ENCODE measurements at regions not wholly inside any gene's neighbourhood (a gene's known extent, or its start where the extent isn't known, plus 50 kb on each side); places are given as distances from the start of the nearest gene placed in this dataset.

- TF ChIP-seq CTCF (IDR thresholded peaks at IDR 0.05), result no peak
- no peak overlapping the region for H3K4me3 ChIP-seq
- no peaks in the 10 kb centered on the region for H3K4me1 ChIP-seq (ENCODE audit: low read depth)
- H3K9me3 ChIP-seq, result no peaks in the 10 kb centered on the region
- H3K36me3 ChIP-seq (ENCODE audit: low read depth), result no peaks in the 10 kb centered on the region
- ATAC-seq, result no peak
- intact Hi-C loops (cut with DNase I, micrococcal nuclease), result no loop called here
- DNase-seq, result no peak
Observed at GRCh38 chr6:98635191-98635590, 199.2 kb upstream of the POU3F2 start.

- H3K36me3 ChIP-seq (ENCODE audit: low read depth), result no peaks in the 10 kb centered on the region
- TF ChIP-seq CTCF (IDR thresholded peaks at IDR 0.05), result no peak
- ATAC-seq (no peak), DNase-seq (no peak)
- no peaks in the 10 kb centered on the region for H3K4me1 ChIP-seq (ENCODE audit: low read depth)
- intact Hi-C loops (cut with DNase I, micrococcal nuclease), result no loop called here
- H3K9me3 ChIP-seq, result no peaks in the 10 kb centered on the region
- H3K4me3 ChIP-seq, result no peak overlapping the region
Observed at GRCh38 chr6:98636941-98637340, 197.4 kb upstream of the POU3F2 start.

- H3K36me3 ChIP-seq (ENCODE audit: low read depth), result no peaks in the 10 kb centered on the region
- no peak for DNase-seq
- TF ChIP-seq CTCF (IDR thresholded peaks at IDR 0.05), result no peak
- H3K4me1 ChIP-seq (ENCODE audit: low read depth), result no peaks in the 10 kb centered on the region
- H3K9me3 ChIP-seq, result no peaks in the 10 kb centered on the region
- ATAC-seq, result no peak
- H3K4me3 ChIP-seq, result no peak overlapping the region
- intact Hi-C loops (cut with DNase I, micrococcal nuclease), result no loop called here
Observed at GRCh38 chr6:98639089-98639635, 195.2 kb upstream of the POU3F2 start.

GRCh38 chr6:98640366-98640765 is 194.0 kb upstream of the POU3F2 start:
- DNase-seq (no peak), ATAC-seq (no peak)
- Histone ChIP-seq H3K4me3 (no peak overlapping the region), H3K9me3 (no peaks in the 10 kb centered on the region), H3K4me1 (ENCODE audit: low read depth) (no peaks in the 10 kb centered on the region), H3K36me3 (ENCODE audit: low read depth) (no peaks in the 10 kb centered on the region)
- no peak for TF ChIP-seq CTCF (IDR thresholded peaks at IDR 0.05)
- intact Hi-C loops (cut with DNase I, micrococcal nuclease), result no loop called here

- no peak for TF ChIP-seq CTCF (IDR thresholded peaks at IDR 0.05)
- ATAC-seq (no peak), DNase-seq (no peak)
- Histone ChIP-seq H3K4me3 (no peak overlapping the region), H3K9me3 (no peaks in the 10 kb centered on the region), H3K4me1 (ENCODE audit: low read depth) (no peaks in the 10 kb centered on the region), H3K36me3 (ENCODE audit: low read depth) (no peaks in the 10 kb centered on the region)
- intact Hi-C loops (cut with DNase I, micrococcal nuclease), result no loop called here
Observed at GRCh38 chr6:98641949-98642719, 192.2 kb upstream of the POU3F2 start.
